ENCODE measurements at regions not wholly inside any gene's neighbourhood (a gene's known extent, or its start where the extent isn't known, plus 50 kb on each side); places are given as distances from the start of the nearest gene placed in this dataset.

GRCh38 chr12:89253488-89253887 is 98.8 kb downstream of the DUSP6 start:
- Histone ChIP-seq H3K27me3 (replicated peaks; ENCODE audit: insufficient read depth, low read length) (no peaks in the 10 kb centered on the region), H3K27ac (ENCODE audit: low read length) (no peak overlapping the region), H3K36me3 (replicated peaks; ENCODE audit: insufficient read depth, low read length) (no peaks in the 10 kb centered on the region), H3K9ac (ENCODE audit: low read length) (no peak overlapping the region), H3K4me1 (ENCODE audit: low read length) (no peaks in the 10 kb centered on the region), H3K4me2 (ENCODE audit: low read depth, low read length) (no peak overlapping the region), H3K9me3 (replicated peaks; ENCODE audit: insufficient read depth, low read length) (no peaks in the 10 kb centered on the region), H4K20me1 (ENCODE audit: insufficient read depth, low read length) (no peaks in the 10 kb centered on the region), H3K79me2 (ENCODE audit: low read length) (no peaks in the 10 kb centered on the region), H2AFZ (ENCODE audit: low read length) (no peak overlapping the region), H3F3A (ENCODE audit: insufficient read depth, low read length) (no peaks in the 10 kb centered on the region), H3K9me2 (replicated peaks; ENCODE audit: insufficient read depth, low read length) (no peaks in the 10 kb centered on the region), H3K4me3 (ENCODE audit: low read length) (no peak overlapping the region)
- TF ChIP-seq EZH2 (optimal IDR thresholded peaks at IDR 0.05; ENCODE audit: low read depth, low read length) (no peak), CTCF (IDR thresholded peaks at IDR 0.05; ENCODE audit: low read length) (no peak), EZH2phosphoT487 (IDR thresholded peaks at IDR 0.05; ENCODE audit: low read length) (no peak)
- DNase-seq: no peak

- H3K27me3 ChIP-seq (replicated peaks; ENCODE audit: insufficient read depth, low read length): no peaks in the 10 kb centered on the region
- H3K27ac ChIP-seq (ENCODE audit: low read length): no peak overlapping the region
- H2AFZ ChIP-seq (ENCODE audit: low read length): no peak overlapping the region
Measured at GRCh38 chr12:89252284-89252683, 100.0 kb downstream of the DUSP6 start.

GRCh38 chr12:89251342-89252271 is 100.7 kb downstream of the DUSP6 start:
- Histone ChIP-seq H3K9ac (ENCODE audit: low read length) (no peak overlapping the region), H3K4me3 (ENCODE audit: low read length) (no peak overlapping the region), H3K9me3 (replicated peaks; ENCODE audit: insufficient read depth, low read length) (no peaks in the 10 kb centered on the region), H3K79me2 (ENCODE audit: low read length) (no peaks in the 10 kb centered on the region), H3K9me2 (replicated peaks; ENCODE audit: insufficient read depth, low read length) (no peaks in the 10 kb centered on the region), H3K36me3 (replicated peaks; ENCODE audit: insufficient read depth, low read length) (no peaks in the 10 kb centered on the region), H3K4me2 (ENCODE audit: low read depth, low read length) (no peak overlapping the region), H3F3A (ENCODE audit: insufficient read depth, low read length) (no peaks in the 10 kb centered on the region), H4K20me1 (ENCODE audit: insufficient read depth, low read length) (no peaks in the 10 kb centered on the region), H3K4me1 (ENCODE audit: low read length) (no peaks in the 10 kb centered on the region), H3K27me3 (replicated peaks; ENCODE audit: insufficient read depth, low read length) (no peaks in the 10 kb centered on the region), H3K27ac (ENCODE audit: low read length) (no peak overlapping the region), H2AFZ (ENCODE audit: low read length) (no peak overlapping the region)
- TF ChIP-seq EZH2 (optimal IDR thresholded peaks at IDR 0.05; ENCODE audit: low read depth, low read length): no peak
- TF ChIP-seq CTCF (IDR thresholded peaks at IDR 0.05; ENCODE audit: low read length): no peak
- no peak for TF ChIP-seq EZH2phosphoT487 (IDR thresholded peaks at IDR 0.05; ENCODE audit: low read length)
- DNase-seq: no peak

More at GRCh38 chr12:89252284-89252683, 100.0 kb downstream of the DUSP6 start:
- Histone ChIP-seq H3F3A (ENCODE audit: insufficient read depth, low read length) (no peaks in the 10 kb centered on the region), H3K79me2 (ENCODE audit: low read length) (no peaks in the 10 kb centered on the region), H3K36me3 (replicated peaks; ENCODE audit: insufficient read depth, low read length) (no peaks in the 10 kb centered on the region), H4K20me1 (ENCODE audit: insufficient read depth, low read length) (no peaks in the 10 kb centered on the region), H3K4me3 (ENCODE audit: low read length) (no peak overlapping the region), H3K4me1 (ENCODE audit: low read length) (no peaks in the 10 kb centered on the region), H3K9me2 (replicated peaks; ENCODE audit: insufficient read depth, low read length) (no peaks in the 10 kb centered on the region), H3K4me2 (ENCODE audit: low read depth, low read length) (no peak overlapping the region), H3K9me3 (replicated peaks; ENCODE audit: insufficient read depth, low read length) (no peaks in the 10 kb centered on the region), H3K9ac (ENCODE audit: low read length) (no peak overlapping the region)
- no peak for TF ChIP-seq CTCF (IDR thresholded peaks at IDR 0.05; ENCODE audit: low read length)
- no peak for TF ChIP-seq EZH2phosphoT487 (IDR thresholded peaks at IDR 0.05; ENCODE audit: low read length)
- no peak for TF ChIP-seq EZH2 (optimal IDR thresholded peaks at IDR 0.05; ENCODE audit: low read depth, low read length)
- DNase-seq: no peak

Data from MM.1S (cell line).